HEK293T (cell line): ENCODE measurements at regions not wholly inside any gene's neighbourhood (a gene's known extent, or its start where the extent isn't known, plus 50 kb on each side); places are given as distances from the start of the nearest gene placed in this dataset.
A peak's percentile ranks its signal among the peaks of the same experiment; 100 is the strongest.

Experiments used
- CTCF ChIA-PET: fragments of 350-600 bp; formaldehyde crosslinking; extraction: SDS; loops from one replicate; lab custom pipeline; 2021; ENCODE audit warnings: antibody characterized with exemption, inconsistent platforms; lab: Yijun Ruan, JAX
- POLR2A ChIA-PET: fragments of 350-600 bp; formaldehyde crosslinking; extraction: SDS; loops from one replicate; lab custom pipeline; 2020; ENCODE audit warnings: antibody characterized with exemption, inconsistent platforms; lab: Yijun Ruan, JAX
- DNase-seq: peaks from one replicate; pipeline ENCODE4 v3.0.0; 2012; ENCODE audit warnings: mixed read lengths; ENCODE audit errors: extremely low spot score
- ARNT ChIP-seq: fragments of 450-650 bp; IDR thresholded peaks from 2 replicates; pipeline ENCODE4 v1.6.1; 2017; ENCODE audit warnings: mild to moderate bottlenecking
- BHLHE40 ChIP-seq: fragments of 450-650 bp; IDR thresholded peaks from 2 replicates; pipeline ENCODE4 v1.6.1; 2016; ENCODE audit warnings: mild to moderate bottlenecking, moderate library complexity, borderline replicate concordance
- CTBP1 ChIP-seq: fragments of 450-650 bp; IDR thresholded peaks from 2 replicates; pipeline ENCODE4 v1.6.1; 2016; ENCODE audit warnings: borderline replicate concordance
- ELF4 ChIP-seq: fragments of 450-650 bp; IDR thresholded peaks from 2 replicates; pipeline ENCODE4 v1.6.1; 2017; ENCODE audit warnings: antibody characterized with exemption
- FOXA1 ChIP-seq: fragments of 450-650 bp; IDR thresholded peaks from 2 replicates; pipeline ENCODE4 v1.6.1; 2016; ENCODE audit warnings: mild to moderate bottlenecking
- FOXK2 ChIP-seq: fragments of 450-650 bp; IDR thresholded peaks from 2 replicates; pipeline ENCODE4 v1.6.1; 2016; ENCODE audit warnings: mild to moderate bottlenecking
- FOXM1 ChIP-seq: fragments of 450-650 bp; IDR thresholded peaks from 2 replicates; pipeline ENCODE4 v1.6.1; 2017; ENCODE audit warnings: mild to moderate bottlenecking, borderline replicate concordance
- HDGF ChIP-seq: fragments of 450-650 bp; IDR thresholded peaks from 2 replicates; pipeline ENCODE4 v1.6.1; 2017; ENCODE audit warnings: antibody characterized with exemption, borderline replicate concordance
- L3MBTL2 ChIP-seq: fragments of 450-650 bp; conservative IDR thresholded peaks from 2 replicates; pipeline ENCODE4 v1.6.1; 2016; ENCODE audit warnings: mild to moderate bottlenecking
- LEF1 ChIP-seq: fragments of 450-650 bp; IDR thresholded peaks from 2 replicates; pipeline ENCODE4 v1.6.1; 2017; ENCODE audit warnings: mild to moderate bottlenecking, borderline replicate concordance
- NFRKB ChIP-seq: fragments of 450-650 bp; IDR thresholded peaks from 2 replicates; pipeline ENCODE4 v1.6.1; 2016; ENCODE audit warnings: mild to moderate bottlenecking, moderate library complexity
- SP1 ChIP-seq: fragments of 450-650 bp; IDR thresholded peaks from 2 replicates; pipeline ENCODE4 v1.6.1; 2017
- SUZ12 ChIP-seq: fragments of 450-650 bp; IDR thresholded peaks from 2 replicates; pipeline ENCODE4 v1.6.1; 2016; ENCODE audit warnings: mild to moderate bottlenecking
- TARDBP ChIP-seq: fragments of 450-650 bp; IDR thresholded peaks from 2 replicates; pipeline ENCODE4 v1.6.1; 2016
- ZNF384 ChIP-seq: fragments of 450-650 bp; IDR thresholded peaks from 2 replicates; pipeline ENCODE4 v1.6.1; 2016
- TF ChIP-seq, protein P1 (sequence below): fragments of 450-650 bp; IDR thresholded peaks from 2 replicates; pipeline ENCODE4 v1.6.1; 2016

DNA sequence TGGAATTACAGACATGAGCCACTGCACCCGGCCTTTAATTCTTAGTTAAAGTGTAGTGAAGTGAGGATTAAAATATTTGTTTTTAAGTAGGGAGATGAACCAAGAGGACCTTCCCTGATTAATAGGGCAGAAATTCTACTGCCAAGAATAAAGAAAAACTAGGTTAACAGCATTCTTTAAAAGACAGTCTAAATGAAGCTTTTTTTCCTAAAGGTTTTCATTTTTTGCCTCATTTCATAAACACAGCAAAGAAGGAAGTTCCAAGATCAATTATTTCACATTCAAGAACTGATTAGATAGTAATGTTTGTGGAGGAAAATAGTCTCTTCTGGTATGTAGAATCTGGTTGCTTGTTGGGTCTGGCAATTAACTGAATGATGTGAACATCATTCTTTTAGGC is 112.1 kb upstream of the ARSJ start:
- TF ChIP-seq ELF4 (no peak), SP1 (no peak), LEF1 (no peak), FOXA1 (no peak), BHLHE40 (no peak)
- ChIA-PET CTCF (no interaction called here), POLR2A (no interaction called here)
- no peak for DNase-seq

DNA sequence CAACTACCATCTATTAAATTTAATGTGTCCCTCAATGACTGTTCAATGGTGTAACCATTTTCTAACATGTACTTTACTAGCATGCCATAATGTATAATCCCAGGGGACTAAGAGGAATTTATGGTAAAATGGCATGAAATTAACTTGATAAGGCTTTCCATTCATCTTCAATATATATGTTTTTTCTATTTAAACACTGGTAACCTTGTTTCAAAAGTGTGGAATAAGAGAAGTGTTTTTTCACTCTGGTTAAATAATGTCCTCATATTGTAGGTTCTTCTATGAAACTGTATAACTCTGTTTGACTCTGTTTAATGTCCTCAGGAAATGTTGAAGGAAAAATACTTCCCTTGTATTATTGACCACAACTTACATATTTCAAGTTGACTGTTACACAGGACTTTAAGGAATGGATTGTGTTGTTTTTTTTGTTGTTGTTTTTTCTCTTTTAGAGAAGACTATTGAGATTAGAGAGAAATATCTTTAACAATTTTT is 113.8 kb upstream of the ARSJ start:
- ChIA-PET POLR2A (no interaction called here), CTCF (no interaction called here)
- no peak for DNase-seq
- TF ChIP-seq ZNF384, result no peak
- TF ChIP-seq SP1, result no peak
- no peak for TF ChIP-seq FOXA1
- TF ChIP-seq FOXM1, result no peak
- TF ChIP-seq CTBP1, result no peak

DNA sequence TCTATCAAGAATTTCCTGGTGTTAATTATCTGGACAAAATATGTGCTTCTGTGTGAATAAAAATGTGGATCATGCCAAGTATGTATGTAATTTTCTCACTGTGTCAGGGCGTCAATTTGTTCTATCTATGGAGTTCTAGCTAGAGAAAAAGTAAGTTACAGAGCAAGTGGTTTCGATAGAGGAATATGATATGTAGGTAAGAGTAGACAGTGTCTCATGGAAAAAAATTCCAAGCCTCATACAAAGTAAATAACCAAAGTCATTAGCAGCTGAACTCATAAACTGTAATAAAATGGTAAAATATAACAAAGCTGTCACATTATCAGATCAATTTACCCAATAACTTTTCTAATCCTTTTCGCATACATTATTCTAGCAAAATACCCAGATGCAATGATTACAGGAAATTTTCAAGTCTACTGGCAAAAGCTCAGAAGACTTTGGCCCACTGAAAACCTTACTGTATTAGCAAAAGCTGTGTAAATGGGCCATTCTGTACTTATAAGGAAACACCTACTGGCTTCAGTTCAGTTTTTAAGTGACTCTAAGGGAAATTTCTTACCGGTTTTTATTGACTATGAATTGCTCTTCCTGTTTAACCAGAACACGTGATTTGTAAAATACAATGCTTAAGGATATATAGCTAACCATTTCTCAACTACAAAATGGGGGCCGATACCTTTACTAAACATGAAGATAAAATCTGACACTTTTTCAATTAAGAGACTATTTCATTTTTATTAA is 121.0 kb upstream of the ARSJ start:
- ChIA-PET POLR2A (no interaction called here), CTCF (no interaction called here)
- no peak for DNase-seq
- no peak for TF ChIP-seq NFRKB
- TF ChIP-seq, protein P1, sequence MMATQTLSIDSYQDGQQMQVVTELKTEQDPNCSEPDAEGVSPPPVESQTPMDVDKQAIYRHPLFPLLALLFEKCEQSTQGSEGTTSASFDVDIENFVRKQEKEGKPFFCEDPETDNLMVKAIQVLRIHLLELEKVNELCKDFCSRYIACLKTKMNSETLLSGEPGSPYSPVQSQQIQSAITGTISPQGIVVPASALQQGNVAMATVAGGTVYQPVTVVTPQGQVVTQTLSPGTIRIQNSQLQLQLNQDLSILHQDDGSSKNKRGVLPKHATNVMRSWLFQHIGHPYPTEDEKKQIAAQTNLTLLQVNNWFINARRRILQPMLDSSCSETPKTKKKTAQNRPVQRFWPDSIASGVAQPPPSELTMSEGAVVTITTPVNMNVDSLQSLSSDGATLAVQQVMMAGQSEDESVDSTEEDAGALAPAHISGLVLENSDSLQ, result 0 out of 2 replicates have a peak, but pooled peaks have one; percentile 13
- no peak for TF ChIP-seq L3MBTL2
- TF ChIP-seq FOXA1, result no peak

DNA sequence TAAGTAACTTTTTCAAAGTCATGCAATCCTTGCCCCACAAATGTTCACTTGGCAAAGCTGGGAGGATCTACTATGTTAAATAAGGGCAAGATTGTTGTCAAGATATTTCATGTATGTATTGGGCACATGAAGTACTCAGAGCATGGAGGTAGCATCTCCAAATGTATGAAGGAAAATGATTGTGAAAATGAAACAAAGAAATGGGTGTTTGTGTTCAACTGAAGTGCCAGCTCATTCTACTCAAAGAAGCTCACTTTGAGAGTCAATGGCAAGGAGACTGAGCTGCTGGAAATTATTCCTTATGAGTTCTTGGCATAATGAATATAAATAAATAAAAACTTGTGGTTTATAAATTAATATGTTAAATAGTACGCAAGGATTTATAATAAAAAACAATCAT is 124.5 kb upstream of the ARSJ start:
- TF ChIP-seq TARDBP (no peak), BHLHE40 (no peak), NFRKB (no peak), ARNT (no peak), SP1 (no peak), ELF4 (no peak), LEF1 (no peak), ZNF384 (no peak), CTBP1 (no peak)
- TF ChIP-seq, protein P1, result no peak
- ChIA-PET POLR2A (no interaction called here), CTCF (no interaction called here)
- DNase-seq, result no peak

DNA sequence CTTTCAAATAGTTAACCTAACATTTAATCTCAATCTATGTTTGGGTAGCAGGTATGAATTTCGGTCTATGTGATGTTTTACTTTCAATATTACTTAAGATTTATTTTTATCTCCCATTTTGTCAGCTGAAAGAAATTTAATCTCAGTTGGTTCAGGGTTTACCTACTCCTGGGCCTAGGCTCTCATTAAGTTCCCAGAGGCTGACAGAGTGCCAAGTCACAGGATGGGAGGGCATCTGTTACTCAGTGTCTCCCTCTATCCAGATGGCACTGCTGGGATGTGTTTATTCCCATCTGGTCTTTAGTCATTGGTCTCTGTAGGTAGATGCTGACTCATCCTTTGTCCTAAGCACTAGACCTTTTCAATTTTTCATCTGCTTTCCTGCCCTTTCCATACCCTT is 129.4 kb upstream of the ARSJ start:
- CTCF ChIA-PET, result no interaction called here
- POLR2A ChIA-PET, result no interaction called here
- TF ChIP-seq LEF1 (no peak), ELF4 (no peak), SP1 (no peak), HDGF (no peak), ZNF384 (no peak), TARDBP (no peak), FOXK2 (no peak), ARNT (no peak), FOXM1 (no peak)
- DNase-seq, result no peak

DNA sequence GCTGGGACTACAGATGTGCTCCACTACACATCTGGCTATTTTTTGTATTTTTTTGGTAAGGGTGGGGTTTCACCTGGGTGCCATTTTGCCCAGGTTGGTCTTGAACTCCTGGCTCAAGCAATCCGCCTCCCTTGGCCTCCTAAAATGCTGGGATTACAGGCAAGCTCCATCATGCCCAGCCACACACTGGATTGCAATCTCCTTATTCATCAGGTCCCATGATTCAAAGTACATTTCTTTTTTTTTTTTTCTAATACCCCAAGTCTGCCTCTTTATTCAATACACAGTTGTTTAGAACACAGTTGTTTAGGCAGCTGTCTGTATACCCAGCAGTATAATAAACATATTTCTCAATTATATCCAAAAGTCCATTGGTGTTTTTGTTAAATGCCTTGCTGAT is 130.3 kb upstream of the ARSJ start:
- ChIA-PET CTCF (no interaction called here), POLR2A (no interaction called here)
- DNase-seq, result no peak
- no peak for TF ChIP-seq ARNT
- no peak for TF ChIP-seq TARDBP
- TF ChIP-seq, protein P1, result no peak
- no peak for TF ChIP-seq FOXK2
- no peak for TF ChIP-seq FOXM1
- TF ChIP-seq BHLHE40, result no peak
- TF ChIP-seq FOXA1, result no peak
- no peak for TF ChIP-seq L3MBTL2

DNA sequence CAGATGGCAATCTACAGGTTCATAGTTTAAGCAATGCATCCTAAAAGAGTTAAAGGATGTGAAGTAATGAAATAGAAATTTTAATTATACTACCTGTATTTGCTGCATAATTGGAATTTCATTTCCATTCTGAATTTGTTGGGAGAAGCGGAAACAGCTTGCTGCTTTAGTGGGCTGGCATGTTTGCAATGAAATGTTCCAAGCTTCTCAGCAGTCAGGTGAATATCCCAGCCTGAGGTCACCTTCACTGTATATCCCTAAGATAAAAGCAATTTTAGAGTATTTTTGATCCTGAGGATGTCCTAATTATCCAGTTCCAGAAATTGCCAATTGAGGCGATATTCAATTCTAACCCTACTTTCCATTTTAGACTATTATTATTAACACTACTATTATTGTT is 136.1 kb upstream of the ARSJ start:
- no peak for DNase-seq
- CTCF ChIA-PET, result no interaction called here
- TF ChIP-seq FOXM1 (no peak), NFRKB (no peak), BHLHE40 (no peak), TARDBP (no peak), FOXK2 (no peak), LEF1 (no peak), CTBP1 (no peak), SP1 (no peak), ARNT (no peak), HDGF (no peak), ZNF384 (no peak), L3MBTL2 (no peak), FOXA1 (no peak), SUZ12 (no peak)
- TF ChIP-seq, protein P1, result no peak
- POLR2A ChIA-PET, result no interaction called here
